Transverse colon (tissue), 4 donors: ENCODE measurements at regions not wholly inside any gene's neighbourhood (a gene's known extent, or its start where the extent isn't known, plus 50 kb on each side); places are given as distances from the start of the nearest gene placed in this dataset.

Source experiments
- DNase-seq: peaks from one replicate; pipeline ENCODE4 v3.0.0-alpha.2; 2019
- H3K27ac ChIP-seq, 4 donors: fragments of 200-600 bp; sonication (generic); 2 replicates each; pipeline ENCODE4 v1.5.1; 2016 to 2018; ENCODE audit warnings: inconsistent platforms in 4 of 4
- H3K27me3 ChIP-seq: fragments of 200-600 bp; sonication (generic); 2 replicates; pipeline ENCODE4 v1.5.1; 2017; ENCODE audit warnings: inconsistent platforms
- H3K36me3 ChIP-seq, 4 donors: fragments of 200-600 bp; sonication (generic); 2 replicates each; pipeline ENCODE4 v1.5.1; 2017 to 2019; ENCODE audit warnings: inconsistent platforms in 4 of 4
- H3K4me1 ChIP-seq, 4 donors: fragments of 200-600 bp; sonication (generic); 2 replicates each; pipeline ENCODE4 v1.5.1; 2017 to 2020; ENCODE audit warnings: inconsistent platforms in 4 of 4
- H3K4me3 ChIP-seq, 4 donors: fragments of 200-600 bp; sonication (generic); 1 replicate in 1 of 4; 2 replicates in 3 of 4; pipeline versions ENCODE4 v1.5.1 to v1.6.1; 2017 to 2019; ENCODE audit warnings: inconsistent platforms in 4 of 4
- H3K9me3 ChIP-seq, 2 donors: fragments of 200-600 bp; sonication (generic); 2 replicates each; pipeline ENCODE4 v1.5.1; 2017 to 2019; ENCODE audit warnings: inconsistent platforms in 2 of 2
- EP300 ChIP-seq: sonication (generic); formaldehyde crosslinking; IDR thresholded peaks from one replicate; pipeline ENCODE4 v1.6.1; 2017; ENCODE audit warnings: antibody characterized with exemption, low read depth
- POLR2A ChIP-seq: fragments of 450-650 bp; IDR thresholded peaks from one replicate; pipeline ENCODE4 v1.6.1; 2016; ENCODE audit warnings: antibody characterized with exemption, mild to moderate bottlenecking, moderate library complexity
- POLR2AphosphoS5 ChIP-seq, 3 donors: sonication (generic); formaldehyde crosslinking; IDR thresholded peaks; one replicate each; pipeline ENCODE4 v1.6.1; 2016; ENCODE audit warnings: antibody characterized with exemption in 3 of 3
- WGBS, 2 donors: methylation state at CpG; one replicate each; pipeline ENCODE4 v1.1.5; 2018; ENCODE audit warnings: low coverage in 1 of 2; 5-methylcytosine and 5-hydroxymethylcytosine counted together
- in situ Hi-C, 4 donors: fragments of 200-750 bp; cut with MboI; loops; one replicate each; pipeline versions ENCODE4 v1.15.0 to v1.15.1; 2017; ENCODE audit warnings: low sequenced_read_pairs in 3 of 4, low pct_ligation_motif_present in 1 of 4, low pct_unique_long_range_greater_than_20kb in 1 of 4
- intact Hi-C: fragments of 100-400 bp; cut with DNase I; formaldehyde crosslinking; loops from one replicate; pipeline ENCODE4 v1.15.1; 2023; ENCODE audit warnings: low total_unique reads
- TF ChIP-seq, protein P1 (sequence below), 5 experiments: fragments of 200-600 bp in 3 of 5; fragments of 450-650 bp in 2 of 5; sonication (generic) in 3 of 5; IDR thresholded peaks; 1 replicate in 2 of 5; 2 replicates in 3 of 5; pipeline ENCODE4 v1.5.1; 2016 to 2017; ENCODE audit warnings: antibody characterized with exemption in 5 of 5, inconsistent platforms in 3 of 5, mild to moderate bottlenecking in 2 of 5, moderate library complexity in 1 of 5

DNA sequence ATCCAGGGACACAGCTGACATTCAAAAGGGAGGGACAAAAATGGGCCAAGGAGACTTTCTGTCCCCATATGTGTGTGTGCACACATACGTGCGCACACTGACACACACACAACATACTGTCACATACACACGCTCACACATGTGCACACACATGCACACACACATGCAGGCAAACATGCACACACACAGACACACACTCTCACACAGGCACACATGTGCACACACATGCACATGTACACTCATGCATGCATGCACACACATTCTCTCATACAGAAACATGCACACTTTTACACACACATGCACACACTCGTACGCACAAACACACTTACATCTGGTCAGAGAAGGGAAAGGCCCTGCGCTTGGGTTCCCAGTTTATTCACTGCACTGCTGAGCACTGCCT is 155.1 kb upstream of the MKI67 start:
- H3K9me3 ChIP-seq, result no peaks in the 10 kb centered on the region
- intact Hi-C loops, result no loop called here
- no peaks in the 10 kb centered on the region for H3K4me1 ChIP-seq
- TF ChIP-seq, protein P1, sequence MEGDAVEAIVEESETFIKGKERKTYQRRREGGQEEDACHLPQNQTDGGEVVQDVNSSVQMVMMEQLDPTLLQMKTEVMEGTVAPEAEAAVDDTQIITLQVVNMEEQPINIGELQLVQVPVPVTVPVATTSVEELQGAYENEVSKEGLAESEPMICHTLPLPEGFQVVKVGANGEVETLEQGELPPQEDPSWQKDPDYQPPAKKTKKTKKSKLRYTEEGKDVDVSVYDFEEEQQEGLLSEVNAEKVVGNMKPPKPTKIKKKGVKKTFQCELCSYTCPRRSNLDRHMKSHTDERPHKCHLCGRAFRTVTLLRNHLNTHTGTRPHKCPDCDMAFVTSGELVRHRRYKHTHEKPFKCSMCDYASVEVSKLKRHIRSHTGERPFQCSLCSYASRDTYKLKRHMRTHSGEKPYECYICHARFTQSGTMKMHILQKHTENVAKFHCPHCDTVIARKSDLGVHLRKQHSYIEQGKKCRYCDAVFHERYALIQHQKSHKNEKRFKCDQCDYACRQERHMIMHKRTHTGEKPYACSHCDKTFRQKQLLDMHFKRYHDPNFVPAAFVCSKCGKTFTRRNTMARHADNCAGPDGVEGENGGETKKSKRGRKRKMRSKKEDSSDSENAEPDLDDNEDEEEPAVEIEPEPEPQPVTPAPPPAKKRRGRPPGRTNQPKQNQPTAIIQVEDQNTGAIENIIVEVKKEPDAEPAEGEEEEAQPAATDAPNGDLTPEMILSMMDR (IDR thresholded peaks at IDR 0.05), result no peak
- no peak for TF ChIP-seq EP300
- TF ChIP-seq POLR2A, result no peak
- peaks cover 29% of the 10 kb centered on the region for H3K27me3 ChIP-seq
- in situ Hi-C loops, result no loop called here
- no peak for DNase-seq
- no peaks in the 10 kb centered on the region for H3K36me3 ChIP-seq
- H3K4me3 ChIP-seq, result no peak overlapping the region
- 90 to 94% methylated on average over 5 to 6 of the region's 6 CpGs for WGBS, 2 donors
- no peak overlapping the region for H3K27ac ChIP-seq

DNA sequence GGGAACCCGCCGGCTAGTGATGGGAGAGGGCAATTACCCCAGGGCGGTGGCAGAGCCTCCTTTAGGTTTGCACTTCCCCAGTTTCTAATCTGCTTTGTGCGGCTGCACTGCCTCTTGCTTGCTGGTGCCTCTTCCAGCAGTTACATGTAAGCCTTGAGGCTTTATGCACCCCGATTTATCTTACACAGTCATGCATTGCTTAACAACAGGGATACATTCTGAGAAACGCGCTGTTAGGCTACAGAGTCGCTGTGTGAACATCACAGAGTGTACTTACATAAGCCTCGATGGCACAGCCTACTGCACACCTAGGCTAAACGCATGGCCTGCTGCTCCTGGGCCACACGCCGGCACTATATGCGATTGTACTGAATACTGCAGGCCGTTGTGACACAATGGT is 155.6 kb upstream of the MKI67 start:
- H3K4me1 ChIP-seq, result no peaks in the 10 kb centered on the region
- peaks cover 29% of the 10 kb centered on the region for H3K27me3 ChIP-seq
- no peak overlapping the region for H3K27ac ChIP-seq
- in situ Hi-C loops (no loop called here), intact Hi-C loops (no loop called here)
- no peak for DNase-seq
- no peak overlapping the region for H3K4me3 ChIP-seq
- WGBS, 2 donors, result 92% methylated on average over 14 of the region's 14 CpGs; no CpG with 5 or more reads in 1 of the 2 donors
- H3K36me3 ChIP-seq, result no peaks in the 10 kb centered on the region
- no peak for TF ChIP-seq POLR2AphosphoS5 (IDR thresholded peaks at IDR 0.05)
- TF ChIP-seq EP300, result no peak
- TF ChIP-seq, protein P1 (IDR thresholded peaks at IDR 0.05), result no peak
- no peak for TF ChIP-seq POLR2A
- no peaks in the 10 kb centered on the region for H3K9me3 ChIP-seq

DNA sequence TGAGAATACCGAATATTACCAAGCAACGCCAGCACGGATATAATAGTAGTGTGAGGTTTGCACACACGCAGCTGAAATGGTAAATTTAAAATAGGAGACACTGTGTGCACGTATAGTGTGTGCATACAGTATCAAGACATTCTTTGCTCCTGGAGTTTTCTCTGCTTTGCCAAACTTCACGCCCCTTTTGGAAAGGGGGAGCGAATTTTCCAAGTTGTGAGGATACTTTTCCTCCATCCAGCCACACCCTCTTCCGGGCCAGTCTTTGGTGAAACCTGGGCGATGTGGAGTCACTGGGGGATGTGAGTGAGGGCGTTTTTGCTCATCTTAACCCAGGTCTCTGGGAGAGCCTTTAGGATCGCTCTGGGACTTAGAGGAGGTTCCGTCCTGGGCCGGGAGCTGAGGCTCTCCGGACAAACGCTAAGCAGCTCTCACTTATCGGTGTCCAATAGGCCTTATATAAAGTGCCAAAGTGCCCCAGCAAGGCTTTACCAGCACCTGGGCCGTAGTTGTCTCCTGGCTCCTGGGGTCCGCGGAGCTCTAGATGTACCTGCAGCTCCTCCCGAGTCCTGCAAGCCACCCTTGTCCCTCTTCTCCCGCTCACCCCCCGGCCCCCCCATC is 160.0 kb upstream of the MKI67 start:
- in situ Hi-C loops (no loop called here), intact Hi-C loops (no loop called here)
- DNase-seq, result no peak
- Histone ChIP-seq H3K4me1 (no peaks in the 10 kb centered on the region), H3K36me3 (no peaks in the 10 kb centered on the region), H3K27me3 (peaks cover 52% of the 10 kb centered on the region), H3K4me3 (no peak overlapping the region), H3K9me3 (no peaks in the 10 kb centered on the region), H3K27ac (no peak overlapping the region)
- no peak for TF ChIP-seq POLR2AphosphoS5 (IDR thresholded peaks at IDR 0.05)
- TF ChIP-seq, protein P1 (IDR thresholded peaks at IDR 0.05), result no peak
- no peak for TF ChIP-seq EP300
- TF ChIP-seq POLR2A, result no peak
- 45% methylated on average over 22 of the region's 22 CpGs; no CpG with 5 or more reads in 1 of the 2 donors for WGBS, 2 donors

DNA sequence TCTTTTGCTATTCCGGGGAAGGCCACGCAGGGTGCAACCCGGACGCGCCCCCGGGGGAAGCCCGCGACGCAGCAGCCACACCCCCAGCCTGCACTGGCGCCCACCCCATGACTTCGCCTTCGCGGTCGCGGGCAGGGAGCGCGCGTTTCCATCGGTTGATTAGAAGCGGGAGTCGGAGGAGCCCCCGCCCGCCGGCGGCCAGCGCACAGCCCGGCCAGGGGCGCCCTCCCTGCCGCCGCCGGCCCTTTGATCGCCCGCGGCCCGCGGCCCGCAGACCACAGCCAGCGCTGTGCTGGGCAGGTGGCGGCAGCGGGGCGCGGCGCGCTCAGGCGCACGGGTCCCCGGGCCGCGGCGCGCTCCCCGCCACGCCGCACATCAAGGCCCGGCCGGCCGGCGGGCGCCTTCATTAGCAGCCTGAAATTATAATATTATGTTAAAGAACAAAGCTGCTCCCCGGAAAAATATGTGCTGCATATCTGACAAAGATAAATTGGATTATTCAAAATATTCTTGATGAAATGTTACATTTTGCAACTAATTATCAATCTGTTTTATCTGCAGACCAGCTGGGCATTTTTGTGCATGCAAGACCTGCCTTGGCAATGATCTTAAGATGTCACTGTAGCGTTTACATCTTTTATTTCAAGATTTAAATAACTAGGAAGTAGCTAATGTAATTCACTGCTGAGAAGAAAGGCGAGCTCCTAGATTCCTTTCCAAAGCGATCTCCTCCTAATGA is 160.7 kb upstream of the MKI67 start:
- 15 to 47% methylated on average over 4 to 53 of the region's 63 CpGs for WGBS, 2 donors
- peaks cover 52% of the 10 kb centered on the region for H3K27me3 ChIP-seq

More for the DNA sequence above, 160.7 kb upstream of the MKI67 start:
- in situ Hi-C loops, result no loop called here
- no peaks in the 10 kb centered on the region for H3K9me3 ChIP-seq
- no peak overlapping the region for H3K4me3 ChIP-seq
- H3K27ac ChIP-seq, result no peak overlapping the region
- no peaks in the 10 kb centered on the region for H3K36me3 ChIP-seq
- intact Hi-C loops, result no loop called here
- TF ChIP-seq POLR2AphosphoS5 (IDR thresholded peaks at IDR 0.05), result no peak
- no peak for TF ChIP-seq POLR2A
- no peak for TF ChIP-seq EP300
- TF ChIP-seq, protein P1 (IDR thresholded peaks at IDR 0.05), result no peak
- H3K4me1 ChIP-seq, result no peaks in the 10 kb centered on the region
- DNase-seq, result no peak
